ENCODE measurements at regions not wholly inside any gene's neighbourhood (a gene's known extent, or its start where the extent isn't known, plus 50 kb on each side); places are given as distances from the start of the nearest gene placed in this dataset.

- H3K27ac ChIP-seq: no peak overlapping the region
- no peak for TF ChIP-seq ZFX (IDR thresholded peaks at IDR 0.05)
- peak; percentile 14; the same call in 1 of the 2 replicates for TF ChIP-seq CTCF (conservative IDR thresholded peaks at IDR 0.05)
These were observed 580.1 kb upstream of the AUTS2 start for GRCh38 chr7:69018200-69018599.

DNA sequence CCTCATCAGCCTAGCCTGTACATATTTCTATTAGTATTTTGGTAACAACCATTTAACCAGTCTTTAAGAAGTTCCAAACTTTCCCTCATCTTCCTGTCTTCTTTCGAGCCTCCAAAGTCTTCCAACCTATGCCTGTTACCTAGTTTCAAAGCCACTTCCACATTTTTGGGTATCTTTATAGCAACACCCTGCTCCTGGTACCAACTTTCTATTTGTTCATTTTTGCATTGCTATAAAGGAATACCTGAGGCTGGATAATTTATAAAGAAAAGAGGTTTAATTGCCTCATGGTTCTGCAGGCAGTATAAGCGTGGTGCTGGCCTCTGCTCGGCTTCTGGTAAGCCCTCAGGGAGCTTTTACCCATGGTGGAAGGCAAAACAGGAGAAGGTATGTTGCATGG lies 578.8 kb upstream of the AUTS2 start:
- TF ChIP-seq ZFX (IDR thresholded peaks at IDR 0.05): no peak
- TF ChIP-seq CTCF (conservative IDR thresholded peaks at IDR 0.05): no peak
- H3K27ac ChIP-seq: no peak overlapping the region

GRCh38 chr7:69020536-69020935 lies 577.7 kb upstream of the AUTS2 start:
- TF ChIP-seq ZFX (IDR thresholded peaks at IDR 0.05): no peak
- TF ChIP-seq CTCF (conservative IDR thresholded peaks at IDR 0.05): no peak
- H3K27ac ChIP-seq: no peak overlapping the region

- no peak overlapping the region for H3K27ac ChIP-seq
- TF ChIP-seq ZFX (IDR thresholded peaks at IDR 0.05): no peak
- no peak for TF ChIP-seq CTCF (conservative IDR thresholded peaks at IDR 0.05)
These were observed 573.0 kb upstream of the AUTS2 start for GRCh38 chr7:69025249-69025648.

DNA sequence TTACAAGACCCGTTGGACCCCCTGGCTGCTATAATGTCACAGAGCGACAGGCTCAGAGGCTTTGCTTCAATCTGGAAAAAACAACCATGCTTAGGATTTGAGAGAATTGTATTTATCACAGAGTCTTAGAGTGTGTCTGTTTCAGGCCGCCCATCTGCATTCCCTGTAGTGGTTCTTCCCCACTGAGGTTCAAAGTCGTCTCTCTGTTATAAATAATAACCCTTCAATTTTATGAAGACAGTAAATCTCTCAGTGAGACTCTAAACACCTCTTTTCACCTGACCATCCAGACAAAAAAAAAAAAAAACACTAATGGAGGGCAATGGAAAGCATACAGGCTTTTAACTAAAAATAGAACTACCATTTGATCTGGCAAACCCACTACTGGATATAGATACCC lies 565.4 kb upstream of the AUTS2 start:
- no peak overlapping the region for H3K27ac ChIP-seq
- TF ChIP-seq CTCF (conservative IDR thresholded peaks at IDR 0.05): no peak
- TF ChIP-seq ZFX (IDR thresholded peaks at IDR 0.05): no peak

- no peak overlapping the region for H3K27ac ChIP-seq
- no peak for TF ChIP-seq CTCF (conservative IDR thresholded peaks at IDR 0.05)
- no peak for TF ChIP-seq ZFX (IDR thresholded peaks at IDR 0.05)
These were observed 562.4 kb upstream of the AUTS2 start for GRCh38 chr7:69035826-69036225.

GRCh38 chr7:69036301-69036700 lies 562.0 kb upstream of the AUTS2 start:
- TF ChIP-seq CTCF (conservative IDR thresholded peaks at IDR 0.05) (no peak), ZFX (IDR thresholded peaks at IDR 0.05) (no peak)
- H3K27ac ChIP-seq: no peak overlapping the region

Data from C4-2B (cell line).